ENCODE measurements at regions not wholly inside any gene's neighbourhood (a gene's known extent, or its start where the extent isn't known, plus 50 kb on each side); places are given as distances from the start of the nearest gene placed in this dataset.

DNA sequence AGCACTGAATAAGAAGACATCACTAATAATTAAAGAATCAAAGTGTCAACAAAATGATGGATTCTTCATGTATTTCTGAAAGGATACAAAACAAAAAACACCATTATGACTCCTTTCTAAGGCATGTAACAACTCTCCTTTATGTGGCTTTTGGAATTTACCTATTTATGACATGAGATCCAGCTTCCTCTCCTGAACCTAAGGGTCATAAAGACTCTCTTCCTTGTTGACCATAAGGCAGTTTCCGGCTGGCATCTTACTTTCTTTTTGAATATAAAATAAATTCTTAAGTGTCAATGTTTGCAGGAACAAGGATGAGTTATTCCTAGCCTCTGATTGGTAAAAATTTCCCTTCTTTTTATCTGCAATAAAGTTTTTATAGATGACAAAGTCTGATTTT, 111.1 kb upstream of the GRPR start:
- Histone ChIP-seq H3K4me3 (ENCODE audit: low read depth in 2 of 2, low read length in 2 of 2) (no peak overlapping the region), H3K9me3 (ENCODE audit: control insufficient read depth, insufficient read depth, low read depth, low read length) (no peaks in the 10 kb centered on the region), H3K27ac (ENCODE audit: low read length) (no peak overlapping the region), H3K27me3 (ENCODE audit: control insufficient read depth, insufficient read depth, low read length) (no peaks in the 10 kb centered on the region), H3K36me3 (ENCODE audit: control insufficient read depth, insufficient read depth, low read length) (no peaks in the 10 kb centered on the region), H3K4me1 (ENCODE audit: control insufficient read depth, insufficient read depth, low read length) (no peaks in the 10 kb centered on the region)
- no peak for ATAC-seq
- CTCF ChIA-PET: no interaction called here
- intact Hi-C loops (cut with micrococcal nuclease; ENCODE audit: unreplicated experiment) (no loop called here), in situ Hi-C loops (cut with HindIII; ENCODE audit: low pct_unique_long_range_greater_than_20kb, low sequenced_read_pairs) (no loop called here)
- TF ChIP-seq TCF7L2 (IDR thresholded peaks at IDR 0.05; ENCODE audit: low read depth, low read length) (no peak), SIN3A (IDR thresholded peaks at IDR 0.05; ENCODE audit: borderline replicate concordance, insufficient read depth, low read depth, low read length) (no peak)
- POLR2A ChIA-PET: no interaction called here
- no TSS peak for BruUV-seq (replicated peaks)
- DNase-seq (ENCODE audit: low read depth, low spot score): no peak

DNA sequence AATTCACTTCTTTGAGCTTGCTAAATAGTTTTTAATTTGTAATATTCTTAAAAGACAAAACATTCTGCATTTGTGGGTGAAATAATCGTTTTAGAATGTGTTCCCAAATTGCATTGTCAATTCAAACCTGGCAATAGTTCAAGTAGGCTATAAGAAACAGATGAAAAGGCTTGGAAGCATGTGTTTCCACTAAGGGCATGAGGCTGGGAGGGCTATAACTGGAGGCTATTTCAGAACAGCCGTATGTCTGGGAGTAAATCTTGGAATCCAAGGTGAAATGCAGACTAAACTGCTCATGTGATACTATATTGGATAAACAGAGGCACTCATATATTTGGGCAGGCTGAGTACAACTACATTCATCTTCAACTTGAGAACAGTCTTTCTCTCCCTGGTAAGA, 117.4 kb upstream of the GRPR start:
- Histone ChIP-seq H3K4me1 (ENCODE audit: control insufficient read depth, insufficient read depth, low read length) (no peaks in the 10 kb centered on the region), H3K9me3 (ENCODE audit: control insufficient read depth, insufficient read depth, low read depth, low read length) (no peaks in the 10 kb centered on the region), H3K27me3 (ENCODE audit: control insufficient read depth, insufficient read depth, low read length) (no peaks in the 10 kb centered on the region), H3K27ac (ENCODE audit: low read length) (no peak overlapping the region), H3K36me3 (ENCODE audit: control insufficient read depth, insufficient read depth, low read length) (no peaks in the 10 kb centered on the region), H3K4me3 (ENCODE audit: low read depth in 2 of 2, low read length in 2 of 2) (no peak overlapping the region)
- CTCF ChIA-PET: no interaction called here
- in situ Hi-C loops (cut with HindIII; ENCODE audit: low pct_unique_long_range_greater_than_20kb, low sequenced_read_pairs): no loop called here
- no peak for TF ChIP-seq SIN3A (IDR thresholded peaks at IDR 0.05; ENCODE audit: borderline replicate concordance, insufficient read depth, low read depth, low read length)
- TF ChIP-seq, protein P1, sequence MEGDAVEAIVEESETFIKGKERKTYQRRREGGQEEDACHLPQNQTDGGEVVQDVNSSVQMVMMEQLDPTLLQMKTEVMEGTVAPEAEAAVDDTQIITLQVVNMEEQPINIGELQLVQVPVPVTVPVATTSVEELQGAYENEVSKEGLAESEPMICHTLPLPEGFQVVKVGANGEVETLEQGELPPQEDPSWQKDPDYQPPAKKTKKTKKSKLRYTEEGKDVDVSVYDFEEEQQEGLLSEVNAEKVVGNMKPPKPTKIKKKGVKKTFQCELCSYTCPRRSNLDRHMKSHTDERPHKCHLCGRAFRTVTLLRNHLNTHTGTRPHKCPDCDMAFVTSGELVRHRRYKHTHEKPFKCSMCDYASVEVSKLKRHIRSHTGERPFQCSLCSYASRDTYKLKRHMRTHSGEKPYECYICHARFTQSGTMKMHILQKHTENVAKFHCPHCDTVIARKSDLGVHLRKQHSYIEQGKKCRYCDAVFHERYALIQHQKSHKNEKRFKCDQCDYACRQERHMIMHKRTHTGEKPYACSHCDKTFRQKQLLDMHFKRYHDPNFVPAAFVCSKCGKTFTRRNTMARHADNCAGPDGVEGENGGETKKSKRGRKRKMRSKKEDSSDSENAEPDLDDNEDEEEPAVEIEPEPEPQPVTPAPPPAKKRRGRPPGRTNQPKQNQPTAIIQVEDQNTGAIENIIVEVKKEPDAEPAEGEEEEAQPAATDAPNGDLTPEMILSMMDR (IDR thresholded peaks at IDR 0.05): no peak
- TF ChIP-seq, protein P2, sequence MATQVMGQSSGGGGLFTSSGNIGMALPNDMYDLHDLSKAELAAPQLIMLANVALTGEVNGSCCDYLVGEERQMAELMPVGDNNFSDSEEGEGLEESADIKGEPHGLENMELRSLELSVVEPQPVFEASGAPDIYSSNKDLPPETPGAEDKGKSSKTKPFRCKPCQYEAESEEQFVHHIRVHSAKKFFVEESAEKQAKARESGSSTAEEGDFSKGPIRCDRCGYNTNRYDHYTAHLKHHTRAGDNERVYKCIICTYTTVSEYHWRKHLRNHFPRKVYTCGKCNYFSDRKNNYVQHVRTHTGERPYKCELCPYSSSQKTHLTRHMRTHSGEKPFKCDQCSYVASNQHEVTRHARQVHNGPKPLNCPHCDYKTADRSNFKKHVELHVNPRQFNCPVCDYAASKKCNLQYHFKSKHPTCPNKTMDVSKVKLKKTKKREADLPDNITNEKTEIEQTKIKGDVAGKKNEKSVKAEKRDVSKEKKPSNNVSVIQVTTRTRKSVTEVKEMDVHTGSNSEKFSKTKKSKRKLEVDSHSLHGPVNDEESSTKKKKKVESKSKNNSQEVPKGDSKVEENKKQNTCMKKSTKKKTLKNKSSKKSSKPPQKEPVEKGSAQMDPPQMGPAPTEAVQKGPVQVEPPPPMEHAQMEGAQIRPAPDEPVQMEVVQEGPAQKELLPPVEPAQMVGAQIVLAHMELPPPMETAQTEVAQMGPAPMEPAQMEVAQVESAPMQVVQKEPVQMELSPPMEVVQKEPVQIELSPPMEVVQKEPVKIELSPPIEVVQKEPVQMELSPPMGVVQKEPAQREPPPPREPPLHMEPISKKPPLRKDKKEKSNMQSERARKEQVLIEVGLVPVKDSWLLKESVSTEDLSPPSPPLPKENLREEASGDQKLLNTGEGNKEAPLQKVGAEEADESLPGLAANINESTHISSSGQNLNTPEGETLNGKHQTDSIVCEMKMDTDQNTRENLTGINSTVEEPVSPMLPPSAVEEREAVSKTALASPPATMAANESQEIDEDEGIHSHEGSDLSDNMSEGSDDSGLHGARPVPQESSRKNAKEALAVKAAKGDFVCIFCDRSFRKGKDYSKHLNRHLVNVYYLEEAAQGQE (IDR thresholded peaks at IDR 0.05; ENCODE audit: insufficient read depth in 1 of 2, low read depth in 2 of 2, low read length in 1 of 2): no peak
- TF ChIP-seq POLR2AphosphoS5 (IDR thresholded peaks at IDR 0.05; ENCODE audit: low read depth, low read length): no peak
- TF ChIP-seq TCF7L2 (IDR thresholded peaks at IDR 0.05; ENCODE audit: low read depth, low read length): no peak
- intact Hi-C loops (cut with micrococcal nuclease; ENCODE audit: unreplicated experiment): no loop called here
- ATAC-seq (no peak), DNase-seq (ENCODE audit: low read depth, low spot score) (no peak)
- BruUV-seq (replicated peaks): no TSS peak
- POLR2A ChIA-PET: no interaction called here

DNA sequence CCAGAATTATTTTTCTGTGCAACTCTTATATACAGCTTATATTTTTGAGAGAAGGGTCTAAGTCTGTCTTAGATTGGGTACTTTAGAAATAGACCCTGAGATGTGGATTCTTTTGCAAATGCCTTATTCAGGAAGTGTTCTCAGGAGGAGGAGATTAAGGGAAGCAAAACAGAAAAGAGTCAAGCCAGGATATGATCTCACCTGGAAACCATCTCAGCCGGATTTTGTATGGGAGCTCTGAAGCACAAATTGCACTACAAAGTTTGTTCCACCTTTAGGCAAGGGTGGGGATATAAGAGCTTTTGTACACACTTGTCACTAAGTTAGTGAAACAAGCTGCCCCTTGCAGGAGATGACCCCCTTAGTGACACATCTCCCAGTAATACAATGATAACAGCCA, 121.2 kb upstream of the GRPR start:
- H3K36me3 ChIP-seq (ENCODE audit: control insufficient read depth, insufficient read depth, low read length): no peaks in the 10 kb centered on the region
- ChIA-PET CTCF (no interaction called here), POLR2A (no interaction called here)
- no TSS peak for BruUV-seq (replicated peaks)
- no peak overlapping the region for H3K27ac ChIP-seq (ENCODE audit: low read length)
- H3K27me3 ChIP-seq (ENCODE audit: control insufficient read depth, insufficient read depth, low read length): no peaks in the 10 kb centered on the region
- H3K4me3 ChIP-seq (ENCODE audit: low read depth in 2 of 2, low read length in 2 of 2): no peak overlapping the region
- no peaks in the 10 kb centered on the region for H3K9me3 ChIP-seq (ENCODE audit: control insufficient read depth, insufficient read depth, low read depth, low read length)
- in situ Hi-C loops (cut with HindIII; ENCODE audit: low pct_unique_long_range_greater_than_20kb, low sequenced_read_pairs) (no loop called here), intact Hi-C loops (cut with micrococcal nuclease; ENCODE audit: unreplicated experiment) (no loop called here)
- DNase-seq (ENCODE audit: low read depth, low spot score) (no peak), ATAC-seq (no peak)
- no peaks in the 10 kb centered on the region for H3K4me1 ChIP-seq (ENCODE audit: control insufficient read depth, insufficient read depth, low read length)
- TF ChIP-seq, protein P1 (IDR thresholded peaks at IDR 0.05): no peak
- TF ChIP-seq POLR2AphosphoS5 (IDR thresholded peaks at IDR 0.05; ENCODE audit: low read depth, low read length) (no peak), TCF7L2 (IDR thresholded peaks at IDR 0.05; ENCODE audit: low read depth, low read length) (no peak), SIN3A (IDR thresholded peaks at IDR 0.05; ENCODE audit: borderline replicate concordance, insufficient read depth, low read depth, low read length) (no peak)
- TF ChIP-seq, protein P2 (IDR thresholded peaks at IDR 0.05; ENCODE audit: insufficient read depth in 1 of 2, low read depth in 2 of 2, low read length in 1 of 2): no peak

Measured in Panc1 (cell line).